Uterus (tissue), 2 donors: ENCODE measurements at regions not wholly inside any gene's neighbourhood (a gene's known extent, or its start where the extent isn't known, plus 50 kb on each side); places are given as distances from the start of the nearest gene placed in this dataset.

Source experiments
- POLR2A ChIP-seq, 2 donors: fragments of 450-650 bp; IDR thresholded peaks; one replicate each; pipeline ENCODE4 v1.6.1; 2016; ENCODE audit warnings: antibody characterized with exemption in 2 of 2, mild to moderate bottlenecking in 1 of 2, moderate library complexity in 1 of 2
- TF ChIP-seq, protein P1 (sequence below), 4 experiments: fragments of 200-600 bp in 2 of 4; fragments of 450-650 bp in 2 of 4; sonication (generic) in 2 of 4; IDR thresholded peaks; one replicate each; pipeline ENCODE4 v1.5.1; 2016 to 2019; ENCODE audit warnings: antibody characterized with exemption in 4 of 4, mild to moderate bottlenecking in 2 of 4, moderate library complexity in 1 of 4

DNA sequence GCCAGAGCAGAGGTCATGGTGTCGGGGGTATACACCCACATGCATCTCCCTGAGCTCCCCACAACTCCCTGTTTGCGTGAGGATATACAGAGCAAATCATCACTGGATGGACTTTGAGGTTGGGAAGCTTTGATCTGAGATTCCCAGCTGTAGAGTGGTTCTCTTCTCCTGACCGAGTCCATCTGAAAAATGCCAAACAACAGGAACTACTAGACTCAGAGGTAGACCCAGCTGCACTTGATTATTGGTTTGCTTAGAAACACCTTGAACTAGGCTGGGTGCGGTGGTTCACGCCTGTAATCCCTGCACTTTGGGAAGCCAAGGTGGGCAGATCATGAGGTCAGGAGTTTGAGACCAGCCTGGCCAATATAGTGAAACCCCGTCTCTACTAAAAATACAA lies 125.0 kb downstream of the UNC5CL start:
- TF ChIP-seq, protein P1, sequence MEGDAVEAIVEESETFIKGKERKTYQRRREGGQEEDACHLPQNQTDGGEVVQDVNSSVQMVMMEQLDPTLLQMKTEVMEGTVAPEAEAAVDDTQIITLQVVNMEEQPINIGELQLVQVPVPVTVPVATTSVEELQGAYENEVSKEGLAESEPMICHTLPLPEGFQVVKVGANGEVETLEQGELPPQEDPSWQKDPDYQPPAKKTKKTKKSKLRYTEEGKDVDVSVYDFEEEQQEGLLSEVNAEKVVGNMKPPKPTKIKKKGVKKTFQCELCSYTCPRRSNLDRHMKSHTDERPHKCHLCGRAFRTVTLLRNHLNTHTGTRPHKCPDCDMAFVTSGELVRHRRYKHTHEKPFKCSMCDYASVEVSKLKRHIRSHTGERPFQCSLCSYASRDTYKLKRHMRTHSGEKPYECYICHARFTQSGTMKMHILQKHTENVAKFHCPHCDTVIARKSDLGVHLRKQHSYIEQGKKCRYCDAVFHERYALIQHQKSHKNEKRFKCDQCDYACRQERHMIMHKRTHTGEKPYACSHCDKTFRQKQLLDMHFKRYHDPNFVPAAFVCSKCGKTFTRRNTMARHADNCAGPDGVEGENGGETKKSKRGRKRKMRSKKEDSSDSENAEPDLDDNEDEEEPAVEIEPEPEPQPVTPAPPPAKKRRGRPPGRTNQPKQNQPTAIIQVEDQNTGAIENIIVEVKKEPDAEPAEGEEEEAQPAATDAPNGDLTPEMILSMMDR (IDR thresholded peaks at IDR 0.05) = no peak
- no peak for TF ChIP-seq POLR2A (IDR thresholded peaks at IDR 0.05)
